GM10266 (cell line): ENCODE measurements at regions not wholly inside any gene's neighbourhood (a gene's known extent, or its start where the extent isn't known, plus 50 kb on each side); places are given as distances from the start of the nearest gene placed in this dataset.

ENCODE experiments used
- DNase-seq: peaks from one replicate; pipeline ENCODE4 v3.0.0; 2012; ENCODE audit errors: extremely low spot score
- CTCF ChIP-seq: IDR thresholded peaks from 2 replicates; pipeline ENCODE4 v1.5.1; 2012; ENCODE audit warnings: mild to moderate bottlenecking, low read depth; ENCODE audit not compliant: control insufficient read depth, insufficient read depth; ENCODE audit errors: missing control alignments

DNA sequence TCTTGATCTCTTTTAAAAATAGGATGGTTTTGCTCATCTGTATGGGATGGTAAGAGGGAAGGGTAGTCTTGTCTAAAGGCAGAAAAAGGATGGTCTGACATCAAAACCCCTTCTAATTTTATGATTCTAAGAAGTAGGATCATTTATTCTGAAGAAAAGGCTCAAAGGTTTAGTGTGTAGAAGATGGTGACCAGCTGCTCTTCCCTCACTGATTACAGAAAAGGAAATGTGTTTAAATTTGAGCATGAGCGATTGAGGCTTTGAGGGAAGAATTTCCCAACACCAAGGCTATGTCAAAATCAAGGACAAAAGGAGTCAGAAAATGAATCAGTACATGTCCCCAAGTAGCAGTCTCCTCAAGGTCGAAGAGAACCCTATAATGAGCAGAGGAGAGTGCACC lies 909.8 kb downstream of the EFNB2 start:
- DNase-seq = no peak
- TF ChIP-seq CTCF = no peak

- DNase-seq = no peak
- no peak for TF ChIP-seq CTCF
These were observed 919.0 kb downstream of the EFNB2 start for GRCh38 chr13:105616333-105617075.

- TF ChIP-seq CTCF = no peak
- DNase-seq = no peak
These were observed 922.9 kb downstream of the EFNB2 start for GRCh38 chr13:105612541-105612940.

DNA sequence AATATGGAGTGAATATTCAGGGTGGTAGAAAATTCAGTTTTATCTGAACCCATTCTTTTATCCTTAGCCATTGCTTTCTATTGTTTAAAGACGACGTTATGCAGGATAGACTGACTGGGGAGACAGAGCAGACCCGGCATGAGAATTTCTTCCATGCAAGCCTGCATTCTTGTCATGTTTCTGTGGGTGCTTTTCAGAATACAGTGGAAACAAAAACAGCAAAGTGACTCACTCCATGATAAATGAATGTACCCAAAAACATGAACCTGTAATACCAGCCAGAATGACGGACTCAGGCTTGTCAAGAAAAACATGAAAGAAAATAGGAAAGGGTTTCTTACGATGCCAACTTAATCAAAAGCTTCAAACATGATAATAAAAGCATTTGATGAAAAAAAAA lies 924.0 kb downstream of the EFNB2 start:
- no peak for TF ChIP-seq CTCF
- no peak for DNase-seq

DNA sequence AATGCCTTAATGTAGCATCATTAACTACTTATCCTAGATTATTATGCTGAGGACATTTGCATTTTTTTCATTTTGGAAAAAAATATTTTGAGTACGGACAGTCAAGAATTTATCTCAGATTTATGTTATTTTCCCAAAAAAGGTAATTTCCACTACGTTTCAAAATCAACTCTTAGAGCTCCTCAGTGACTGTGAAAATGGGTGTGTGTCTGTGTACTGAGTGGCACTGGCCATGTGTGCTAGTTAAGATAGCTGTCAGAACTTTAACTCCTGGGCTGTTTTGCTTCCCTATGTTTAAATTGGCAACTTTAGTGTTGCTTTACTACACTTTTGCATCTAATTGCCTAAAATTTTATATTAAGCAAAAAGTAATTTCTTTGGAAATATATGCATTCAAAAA lies 927.4 kb downstream of the EFNB2 start:
- no peak for TF ChIP-seq CTCF
- DNase-seq = no peak

DNA sequence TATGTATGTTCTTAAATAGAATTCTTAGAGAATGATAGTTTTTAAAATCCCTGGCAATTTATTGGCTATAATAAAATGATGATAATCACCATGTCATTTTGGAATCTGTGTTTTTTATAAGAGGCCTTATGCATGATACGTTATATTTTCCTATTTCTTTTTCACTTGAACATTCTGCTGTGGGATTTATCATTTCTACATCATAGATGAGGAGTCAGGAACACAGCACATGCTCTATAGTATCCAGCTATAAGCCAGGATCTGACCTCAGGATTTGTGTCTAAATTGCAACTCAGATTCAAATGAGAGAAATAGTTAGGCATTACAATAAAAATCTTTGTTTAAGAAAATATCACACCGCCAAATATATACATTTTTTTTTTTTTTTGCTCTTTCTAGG lies 928.0 kb downstream of the EFNB2 start:
- TF ChIP-seq CTCF = no peak

GRCh38 chr13:105607016-105607415 lies 928.4 kb downstream of the EFNB2 start:
- no peak for DNase-seq
- no peak for TF ChIP-seq CTCF

More for the DNA sequence above, 928.0 kb downstream of the EFNB2 start:
- DNase-seq = no peak
